Kidney tubule cell (primary cell): ENCODE measurements at regions not wholly inside any gene's neighbourhood (a gene's known extent, or its start where the extent isn't known, plus 50 kb on each side); places are given as distances from the start of the nearest gene placed in this dataset.

Experiments used
- DNase-seq: peaks from one replicate; pipeline ENCODE4 v3.0.0-alpha.2; 2018; ENCODE audit warnings: low spot score

DNA sequence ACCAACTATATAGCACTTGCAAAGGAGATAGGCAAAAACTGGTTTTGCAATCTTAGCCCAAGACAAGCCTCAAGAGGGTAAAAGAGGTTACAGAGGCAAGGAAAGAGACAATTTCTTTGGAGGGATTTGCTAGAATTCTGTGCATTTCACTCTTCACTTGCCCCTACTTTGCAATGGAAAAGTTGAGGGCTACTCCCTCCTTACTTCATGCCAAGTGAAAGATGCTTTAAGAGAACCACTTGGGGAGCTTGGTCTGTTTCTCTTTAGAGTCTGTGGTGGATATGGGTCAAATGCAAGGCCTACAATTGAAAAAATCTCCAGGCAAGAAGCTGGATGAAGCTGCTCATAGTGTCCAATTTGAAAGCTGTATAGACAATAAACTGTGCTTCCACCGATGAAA lies 167.7 kb upstream of the DIO2 start:
- DNase-seq, result no peak

DNA sequence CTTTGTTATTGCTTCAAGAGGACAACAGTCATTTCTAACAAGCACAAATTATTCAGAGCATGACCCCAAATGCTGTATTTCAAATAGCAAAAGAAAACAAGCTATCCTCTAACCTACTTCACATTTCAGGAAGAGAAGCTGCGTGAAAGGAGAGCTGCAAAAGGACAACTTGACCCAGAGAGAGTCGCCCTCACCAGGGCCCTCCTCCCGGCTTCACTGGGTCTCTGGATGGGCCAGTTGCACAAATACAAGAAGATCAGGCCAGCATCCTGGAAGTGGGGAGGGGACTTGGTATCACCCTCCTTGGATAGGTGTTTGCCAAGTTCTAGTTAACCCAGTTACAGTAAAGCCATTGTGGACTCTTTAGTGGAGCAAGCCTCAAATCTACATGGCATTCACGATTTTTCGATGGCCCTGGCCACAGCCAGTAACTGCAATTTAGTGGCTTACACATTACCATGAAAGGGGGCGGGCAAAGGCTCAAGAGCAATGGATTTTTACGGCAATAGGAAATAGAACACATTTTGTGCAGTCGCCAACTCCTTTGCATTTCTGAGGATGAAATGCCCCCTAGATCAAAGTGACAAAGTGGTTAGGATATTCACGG lies 166.9 kb upstream of the DIO2 start:
- no peak for DNase-seq

DNA sequence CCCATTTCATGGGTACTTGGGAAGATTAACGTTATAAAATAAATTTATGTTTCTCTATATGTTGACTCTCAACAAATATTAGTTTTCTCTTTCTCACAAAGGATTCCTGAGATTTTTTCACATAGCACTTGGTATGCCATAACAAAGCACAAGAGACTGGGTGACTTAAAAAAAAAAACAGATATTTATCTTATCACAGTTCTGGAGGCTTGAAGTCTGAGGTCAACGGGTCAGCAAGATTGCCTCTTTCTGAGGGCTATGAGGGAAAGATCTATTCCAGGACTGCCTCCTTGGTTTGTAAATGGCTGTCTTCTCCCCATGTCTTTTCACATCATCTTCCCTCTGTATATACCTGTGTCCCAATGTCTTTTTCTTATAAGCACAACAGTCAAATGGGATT lies 153.5 kb upstream of the DIO2 start:
- no peak for DNase-seq

DNA sequence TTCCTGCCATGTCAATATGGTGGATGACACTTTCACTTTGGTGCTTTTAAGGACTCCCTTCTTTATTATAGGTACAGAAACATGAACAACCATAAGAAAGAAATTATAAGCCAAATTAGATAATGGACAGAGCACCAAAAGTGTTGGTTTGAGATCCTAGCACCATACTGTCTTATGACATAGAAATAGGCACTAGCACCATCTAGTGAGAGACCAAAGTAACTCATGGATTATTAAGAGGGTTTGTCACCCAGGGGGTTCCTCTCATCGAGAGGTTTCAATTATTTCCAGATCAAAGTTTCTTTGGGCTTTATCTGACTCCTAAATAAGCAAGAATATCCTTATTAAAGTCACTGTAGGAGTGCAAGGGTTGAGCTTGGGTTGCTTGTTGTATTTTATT lies 153.0 kb upstream of the DIO2 start:
- no peak for DNase-seq

DNA sequence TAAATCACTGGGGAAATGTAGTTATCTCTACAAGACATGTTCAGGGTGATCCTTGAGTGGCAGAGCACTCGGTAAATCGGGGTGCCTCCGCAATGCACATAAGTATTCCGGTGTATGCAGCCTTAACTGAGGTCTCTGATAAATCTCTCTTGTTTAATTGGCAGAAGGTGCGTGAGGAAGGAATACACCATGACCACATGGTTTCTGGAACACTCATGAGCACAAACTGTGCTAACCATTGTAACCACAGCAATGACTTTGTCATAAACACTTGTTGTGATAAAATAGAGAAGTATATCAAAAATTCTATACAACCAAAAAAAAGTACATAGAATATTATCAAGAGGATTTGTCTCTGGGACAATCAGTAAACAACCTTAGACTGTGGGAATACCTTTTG lies 146.8 kb upstream of the DIO2 start:
- no peak for DNase-seq

DNA sequence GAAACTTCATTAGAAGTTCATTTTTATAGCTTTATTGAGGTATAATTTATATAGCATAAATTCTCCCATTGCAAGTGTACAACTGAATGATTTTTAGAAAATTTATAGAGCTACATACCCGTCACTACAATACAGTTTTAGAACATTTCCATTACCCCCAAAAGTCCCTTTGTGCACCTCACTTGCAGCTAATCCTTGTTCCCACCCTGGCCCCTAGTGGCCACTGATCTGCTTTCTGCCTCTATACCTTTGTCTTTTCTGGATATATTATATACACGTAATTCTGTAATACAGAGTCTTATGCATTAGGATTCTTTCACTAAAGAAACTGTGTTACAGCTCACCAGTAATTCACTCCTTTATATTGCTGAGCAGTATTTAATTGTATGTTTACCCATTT lies 145.1 kb upstream of the DIO2 start:
- no peak for DNase-seq

DNA sequence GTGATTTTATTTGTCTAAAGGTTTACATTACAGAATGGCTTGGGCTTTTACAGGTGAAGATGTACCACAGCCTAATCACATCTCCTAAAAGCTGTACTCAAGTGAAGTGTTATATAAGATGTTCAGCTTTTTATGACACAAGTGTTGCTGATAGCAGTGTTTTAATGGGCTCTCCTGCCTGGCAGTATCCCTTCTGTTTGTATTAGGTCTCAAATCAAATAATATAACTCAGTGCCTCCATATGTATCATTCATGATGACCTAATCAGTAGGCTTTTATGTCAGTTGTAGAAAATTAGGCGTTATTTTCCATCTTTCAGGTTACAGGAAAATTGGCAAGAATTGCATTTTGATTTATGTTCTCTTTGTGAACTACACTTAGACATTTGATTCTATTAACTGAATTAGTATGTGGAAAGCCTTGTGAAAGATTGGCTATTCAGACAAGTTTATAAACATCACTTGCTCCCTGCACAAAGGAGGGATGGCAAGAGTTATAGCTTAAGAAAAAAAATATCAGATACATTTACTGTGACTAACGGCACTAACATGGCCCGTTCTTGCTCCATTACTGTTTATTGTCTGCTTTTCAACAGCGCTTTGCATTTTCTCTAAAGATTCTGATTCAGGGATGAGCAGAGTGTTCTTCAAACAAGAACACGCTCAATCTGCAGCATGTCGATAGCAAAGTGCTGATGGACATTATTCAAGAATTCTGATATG lies 143.7 kb upstream of the DIO2 start:
- no peak for DNase-seq

DNA sequence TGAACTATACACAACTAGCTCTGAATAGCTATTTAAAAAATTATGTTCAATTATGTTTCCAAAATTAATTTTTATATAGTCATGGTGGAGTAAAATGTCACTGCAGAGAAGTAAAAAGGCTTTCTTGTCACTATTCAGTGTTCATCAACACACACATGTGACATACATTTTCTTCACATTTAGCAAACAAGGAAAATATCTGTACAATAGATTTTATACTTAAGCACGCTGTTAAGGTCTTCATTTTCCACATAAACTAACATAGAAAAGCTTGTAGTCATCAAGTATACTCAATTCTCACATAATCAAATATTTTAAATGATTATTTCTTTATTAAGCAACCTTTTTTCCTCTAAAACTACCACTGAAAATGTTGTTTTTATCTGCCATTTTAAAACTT lies 141.2 kb upstream of the DIO2 start:
- no peak for DNase-seq

DNA sequence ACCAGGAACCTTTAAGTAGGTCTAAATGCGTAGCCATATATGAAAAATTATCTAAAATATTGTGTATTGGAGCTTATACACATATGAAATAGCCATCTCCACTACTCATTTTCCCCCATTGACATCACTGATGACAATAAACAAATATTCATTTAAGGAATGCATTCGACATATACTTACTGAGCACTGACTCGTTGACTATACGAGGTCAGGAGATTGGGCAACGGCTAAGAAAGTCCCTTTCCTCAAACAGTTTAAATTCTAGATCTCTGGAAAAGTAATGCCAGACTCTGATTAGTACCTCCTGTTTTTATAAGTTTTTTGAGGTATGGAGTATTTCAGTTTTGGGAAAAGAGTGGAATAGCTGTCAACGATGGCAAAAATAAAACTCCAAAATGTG lies 139.4 kb upstream of the DIO2 start:
- no peak for DNase-seq

DNA sequence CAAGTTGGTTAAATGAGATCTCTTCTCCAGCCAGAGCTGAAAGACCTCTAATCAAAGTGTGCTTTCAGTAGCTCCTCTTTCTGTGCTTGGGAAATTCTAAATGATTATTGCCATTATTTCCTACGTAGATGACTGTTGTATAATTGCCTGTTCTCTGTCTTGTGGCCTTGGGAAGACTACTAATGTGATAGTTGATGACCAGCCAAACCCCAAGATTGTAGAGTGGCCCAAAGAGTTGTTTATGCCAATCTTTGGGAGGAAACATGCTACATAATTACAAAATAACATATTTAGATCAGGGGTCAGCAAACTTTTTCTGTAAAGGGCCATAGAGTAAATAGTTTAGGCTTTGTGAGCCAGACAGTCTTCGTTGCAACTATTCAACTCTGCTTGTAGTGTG lies 135.1 kb upstream of the DIO2 start:
- DNase-seq, result no peak

DNA sequence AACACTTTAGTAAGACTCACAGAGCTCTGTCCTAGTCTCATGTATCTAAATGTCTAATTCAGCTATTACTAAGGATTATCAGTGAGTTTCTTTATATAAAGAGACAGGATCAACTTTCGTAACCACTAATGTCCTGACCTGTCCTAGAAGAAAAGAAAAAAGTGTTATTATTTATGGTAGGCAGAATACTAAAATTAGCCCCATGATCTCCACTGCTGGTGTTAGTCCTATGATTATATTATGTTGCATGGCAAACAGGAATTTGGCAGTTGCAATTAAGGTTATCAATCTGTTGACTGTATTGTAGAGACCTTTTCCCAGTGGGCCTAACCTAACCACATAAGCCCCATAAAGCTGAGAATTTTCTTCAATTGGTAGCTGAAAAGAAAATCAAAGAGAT lies 132.9 kb upstream of the DIO2 start:
- DNase-seq, result no peak

DNA sequence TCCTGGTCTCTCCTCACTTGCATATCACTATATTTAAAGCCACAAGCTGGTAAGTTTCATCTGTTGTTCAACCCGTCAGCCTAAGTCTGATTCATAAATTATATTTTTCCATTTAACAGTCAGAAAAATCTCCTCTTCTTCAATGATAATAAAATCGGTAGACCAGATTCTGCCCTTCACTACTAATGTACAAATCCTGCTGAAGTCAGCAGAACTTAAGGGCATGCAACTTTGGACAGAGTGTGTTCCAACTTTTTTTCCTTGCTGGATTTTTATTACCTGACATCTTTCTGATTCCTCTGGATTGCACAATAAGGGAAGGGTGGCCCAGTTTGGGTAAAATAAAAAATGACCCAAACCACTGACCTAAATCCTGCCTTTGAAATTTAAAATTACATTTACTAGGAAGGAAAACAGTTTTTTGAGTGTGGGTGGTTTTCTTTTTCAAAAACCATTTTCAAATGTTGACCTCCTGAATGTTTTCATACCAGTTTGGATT lies 125.4 kb upstream of the DIO2 start:
- DNase-seq, result no peak

DNA sequence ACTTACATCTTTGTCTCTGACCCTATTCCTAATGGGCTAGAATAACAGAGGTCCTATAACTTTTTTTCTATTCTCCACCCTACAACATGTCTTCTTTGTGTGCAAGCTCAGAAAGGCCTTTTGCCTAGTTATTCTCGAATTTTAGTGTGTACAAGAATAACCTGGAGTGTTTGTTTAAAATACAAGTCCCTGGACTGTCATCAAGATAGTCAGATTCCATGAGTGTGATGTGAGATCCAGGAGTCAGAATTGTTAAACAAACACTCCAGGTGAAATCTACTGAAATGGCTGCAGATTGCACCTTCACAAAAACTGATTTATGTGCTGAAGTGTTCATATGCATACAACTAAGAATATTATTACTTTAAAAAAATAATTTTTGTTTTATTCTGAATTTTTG lies 114.4 kb upstream of the DIO2 start:
- no peak for DNase-seq

DNA sequence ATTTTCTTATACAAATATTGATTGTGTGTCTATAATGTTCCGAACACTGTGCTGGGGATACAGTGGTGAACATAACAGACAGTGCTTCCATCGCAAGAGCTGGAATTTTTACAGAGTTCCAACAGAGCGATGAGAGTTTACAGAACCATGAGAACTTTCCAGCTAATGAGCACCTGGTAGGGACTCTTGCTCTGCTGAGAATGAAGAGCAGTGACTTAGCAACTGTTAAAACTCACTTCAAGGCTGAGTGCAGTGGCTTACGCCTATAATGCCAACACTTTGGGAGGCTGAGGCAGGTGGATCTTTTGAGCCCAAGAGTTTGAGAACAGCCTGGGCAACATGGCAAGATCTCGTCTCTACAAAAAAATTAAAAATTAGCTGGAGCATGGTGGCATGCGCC lies 113.8 kb upstream of the DIO2 start:
- no peak for DNase-seq

DNA sequence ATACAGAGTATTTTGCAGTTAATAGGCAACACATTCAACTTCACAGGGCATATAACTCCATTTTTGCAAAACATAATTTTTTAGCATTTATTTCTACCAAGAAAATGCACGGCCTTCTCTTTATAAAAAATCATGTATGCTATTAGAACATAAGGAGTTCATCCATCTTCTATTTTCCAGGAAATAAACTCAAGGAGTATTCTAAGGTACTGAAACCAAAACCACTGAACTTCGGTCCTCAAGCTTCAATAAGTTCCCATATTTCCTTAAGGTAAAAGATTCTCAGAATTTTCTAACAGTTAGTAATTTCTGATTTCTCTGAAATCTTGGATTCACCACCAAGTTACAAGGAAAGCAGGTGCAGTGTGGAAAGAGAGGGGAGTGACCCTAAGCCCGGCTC lies 113.3 kb upstream of the DIO2 start:
- DNase-seq, result no peak

DNA sequence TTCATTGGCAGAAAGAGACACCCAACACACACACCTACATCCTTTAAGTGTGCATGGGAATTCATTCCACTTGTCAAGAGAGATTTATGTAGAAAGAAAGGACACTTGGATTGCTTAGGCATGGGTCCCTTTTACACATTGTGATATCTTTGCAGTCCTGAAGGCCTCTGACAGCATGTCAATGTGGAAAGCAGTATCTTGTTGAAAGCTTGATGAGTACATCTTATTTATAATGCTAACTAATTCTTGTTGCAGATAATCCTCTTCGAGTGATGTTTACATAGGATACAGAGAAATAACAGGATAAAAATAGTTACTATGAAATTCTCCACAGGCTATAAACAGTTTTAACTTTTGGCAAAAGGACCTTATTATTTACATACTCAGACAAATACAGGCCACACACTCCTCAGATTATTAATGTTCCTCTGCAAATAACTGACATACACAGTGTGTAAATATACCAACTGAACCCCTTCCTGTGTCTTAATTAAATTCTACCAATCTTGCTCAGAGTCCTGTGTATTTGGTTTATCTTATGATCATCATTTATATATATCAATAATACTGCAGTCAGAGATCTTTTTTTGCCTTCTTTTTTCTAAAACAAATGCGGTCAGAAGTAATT lies 111.8 kb upstream of the DIO2 start:
- DNase-seq, result no peak

DNA sequence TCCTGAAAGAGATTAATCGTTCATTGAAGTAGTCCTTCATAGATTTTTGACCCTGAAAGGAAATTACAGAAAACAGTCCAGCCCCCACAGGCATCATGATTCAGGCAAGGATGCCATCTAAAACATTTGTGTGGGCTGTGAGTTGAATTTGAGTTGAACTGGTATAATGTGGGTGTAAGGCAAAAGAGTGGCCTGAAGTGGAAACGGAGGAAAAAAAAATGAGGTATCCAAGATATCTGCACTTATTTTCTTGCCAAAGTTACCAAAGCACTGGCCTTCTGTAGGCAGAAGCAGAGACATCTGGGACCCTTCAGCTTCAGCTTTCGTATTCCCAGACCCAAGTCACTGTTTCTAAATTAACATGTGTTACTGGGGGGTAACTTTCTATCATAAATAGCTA lies 105.1 kb upstream of the DIO2 start:
- no peak for DNase-seq

DNA sequence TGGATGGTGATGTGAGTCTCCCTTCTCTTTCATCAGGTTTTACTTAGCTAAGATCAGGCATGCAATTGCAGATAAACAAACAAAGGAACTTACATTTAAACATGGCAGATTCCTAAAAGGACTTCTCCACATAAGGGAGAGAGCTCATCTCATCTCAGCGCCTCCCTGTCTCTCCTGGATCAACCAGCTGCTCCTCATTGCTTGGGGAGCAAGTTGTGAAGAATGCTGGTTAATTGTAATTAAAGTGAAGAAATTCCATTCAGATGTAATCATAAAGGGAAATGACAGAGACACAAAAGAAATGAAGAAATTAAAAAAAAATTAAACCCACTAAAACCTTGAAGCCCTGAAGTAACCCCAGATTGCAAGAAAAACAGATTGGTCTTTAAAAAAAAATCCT lies 104.4 kb upstream of the DIO2 start:
- no peak for DNase-seq

DNA sequence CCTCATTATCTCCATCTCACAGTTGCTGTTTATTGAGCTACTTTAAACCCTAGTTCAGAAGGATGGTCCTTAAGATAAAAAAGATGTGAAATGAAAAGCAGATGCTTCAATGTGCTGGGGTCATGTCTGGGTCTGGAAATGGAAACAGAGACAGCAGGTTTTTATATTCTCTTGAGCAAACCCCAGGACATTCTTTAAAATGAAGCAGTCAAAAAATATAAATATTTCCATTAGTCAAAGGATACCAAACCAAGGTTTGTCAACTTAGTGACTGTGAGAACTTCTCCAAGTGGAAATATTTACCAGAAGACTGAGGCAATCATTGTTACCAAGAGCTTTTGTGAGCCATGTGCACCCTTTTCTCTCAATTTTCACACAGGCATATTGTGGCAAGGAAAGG lies 102.5 kb upstream of the DIO2 start:
- DNase-seq, result no peak

DNA sequence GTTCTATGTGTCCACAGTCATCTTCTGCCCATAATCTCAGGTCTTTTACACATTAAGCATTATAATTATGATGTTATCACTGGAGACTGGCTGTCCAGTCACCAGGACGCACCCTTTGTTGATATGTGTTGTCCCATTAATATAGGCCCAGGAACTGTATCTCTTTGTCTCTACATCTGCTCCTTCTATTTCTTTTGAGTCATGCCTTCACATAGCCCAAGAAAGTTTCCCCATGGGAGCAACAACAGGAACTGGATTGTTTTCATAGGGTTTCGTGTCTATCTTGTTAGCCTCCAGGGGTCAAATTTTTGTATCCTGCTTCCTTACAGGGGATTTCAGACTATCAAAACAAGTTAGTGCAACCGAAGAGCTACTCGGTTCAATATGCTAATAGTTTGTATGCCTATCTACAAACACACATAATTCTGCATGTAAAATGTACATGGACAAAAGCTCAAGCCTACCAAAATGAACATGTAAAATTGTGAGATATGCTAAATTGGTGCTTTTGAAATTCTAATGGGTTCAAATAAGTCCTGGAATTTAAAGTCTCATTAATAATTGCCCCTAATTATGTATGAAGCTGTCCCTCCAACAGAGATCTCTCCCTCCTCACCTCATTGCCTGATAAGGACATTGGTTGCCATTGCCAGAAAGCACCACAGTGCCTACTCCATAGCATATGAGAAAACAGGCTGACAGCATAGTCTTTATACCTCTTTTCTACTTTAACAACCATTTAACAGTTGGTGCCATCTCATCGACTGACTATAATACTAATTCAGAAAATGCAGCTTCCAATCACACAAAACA lies 99.8 kb upstream of the DIO2 start:
- no peak for DNase-seq

DNA sequence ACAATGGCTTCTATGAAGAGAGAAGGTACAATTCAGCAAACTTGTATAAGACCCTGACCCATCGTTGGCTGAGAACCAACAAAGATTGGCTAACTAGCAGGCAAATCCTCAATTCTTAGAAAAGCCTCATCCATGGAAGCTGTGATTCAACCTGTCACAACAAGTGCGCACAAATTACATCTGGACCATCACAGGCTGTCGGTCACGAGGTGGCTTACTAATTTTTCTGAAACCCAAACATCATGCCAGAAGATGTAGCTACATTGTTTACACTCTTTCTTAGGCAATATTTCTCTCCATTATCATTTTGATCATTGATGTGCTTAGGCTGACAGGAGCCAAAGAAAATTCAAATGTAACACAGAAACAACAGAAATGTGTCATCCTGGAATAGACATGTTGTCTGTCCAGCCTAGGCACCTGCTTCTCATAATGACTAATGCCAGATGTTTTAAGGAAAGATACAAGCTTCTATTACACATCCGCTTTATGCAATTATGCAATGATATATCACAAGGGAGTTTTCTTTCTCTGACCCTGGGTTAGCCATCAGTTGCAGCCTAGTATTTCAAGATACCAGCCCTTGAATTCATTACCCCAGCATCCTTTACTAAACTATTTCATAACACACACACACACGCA lies 92.9 kb upstream of the DIO2 start:
- DNase-seq, result no peak

DNA sequence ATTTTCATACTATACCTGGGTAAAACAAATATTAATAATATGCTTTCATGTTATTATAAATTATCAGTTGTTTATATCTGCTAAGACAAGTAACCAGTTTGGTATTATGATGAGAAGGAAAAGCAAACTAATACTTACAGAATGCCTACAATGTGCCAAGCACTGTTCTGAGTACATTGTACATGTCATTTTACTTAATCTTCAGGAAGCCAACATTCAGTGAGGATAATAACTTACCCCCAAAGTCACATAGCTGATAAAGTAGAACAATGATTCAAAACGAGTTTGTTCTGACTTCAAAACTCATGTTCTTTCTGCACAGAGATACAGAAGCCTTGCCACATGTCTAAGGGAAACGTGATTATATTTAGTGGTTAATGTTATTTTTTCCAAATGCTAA lies 89.0 kb upstream of the DIO2 start:
- DNase-seq, result no peak
